ENCODE measurements at regions not wholly inside any gene's neighbourhood (a gene's known extent, or its start where the extent isn't known, plus 50 kb on each side); places are given as distances from the start of the nearest gene placed in this dataset.

DNA sequence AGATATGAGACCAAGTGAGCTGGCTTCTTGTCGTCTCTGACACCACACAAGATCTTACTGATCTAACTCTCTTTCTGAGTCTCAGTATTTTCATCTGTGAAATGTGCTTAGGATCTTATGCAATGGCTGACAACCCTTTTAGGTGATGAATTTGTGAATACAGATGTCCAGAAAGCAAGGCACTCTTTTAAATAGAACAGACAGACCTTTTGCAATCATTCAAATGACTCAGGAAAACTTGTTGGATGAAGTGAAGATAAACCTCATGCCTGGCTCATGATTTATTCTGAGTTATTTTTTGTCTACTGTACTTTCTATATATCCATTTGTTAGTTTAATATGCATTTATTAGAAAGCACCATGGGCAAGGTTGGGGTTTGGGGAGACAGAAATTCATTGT is 411.3 kb downstream of the PTPRU start:
- TF ChIP-seq, protein P1, sequence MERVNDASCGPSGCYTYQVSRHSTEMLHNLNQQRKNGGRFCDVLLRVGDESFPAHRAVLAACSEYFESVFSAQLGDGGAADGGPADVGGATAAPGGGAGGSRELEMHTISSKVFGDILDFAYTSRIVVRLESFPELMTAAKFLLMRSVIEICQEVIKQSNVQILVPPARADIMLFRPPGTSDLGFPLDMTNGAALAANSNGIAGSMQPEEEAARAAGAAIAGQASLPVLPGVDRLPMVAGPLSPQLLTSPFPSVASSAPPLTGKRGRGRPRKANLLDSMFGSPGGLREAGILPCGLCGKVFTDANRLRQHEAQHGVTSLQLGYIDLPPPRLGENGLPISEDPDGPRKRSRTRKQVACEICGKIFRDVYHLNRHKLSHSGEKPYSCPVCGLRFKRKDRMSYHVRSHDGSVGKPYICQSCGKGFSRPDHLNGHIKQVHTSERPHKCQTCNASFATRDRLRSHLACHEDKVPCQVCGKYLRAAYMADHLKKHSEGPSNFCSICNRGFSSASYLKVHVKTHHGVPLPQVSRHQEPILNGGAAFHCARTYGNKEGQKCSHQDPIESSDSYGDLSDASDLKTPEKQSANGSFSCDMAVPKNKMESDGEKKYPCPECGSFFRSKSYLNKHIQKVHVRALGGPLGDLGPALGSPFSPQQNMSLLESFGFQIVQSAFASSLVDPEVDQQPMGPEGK (CRISPR knock-in tag; IDR thresholded peaks at IDR 0.05; ENCODE audit: borderline replicate concordance): no peak
- TF ChIP-seq PPARA (CRISPR knock-in tag; IDR thresholded peaks at IDR 0.05; ENCODE audit: borderline replicate concordance) (no peak), TOX (CRISPR knock-in tag; IDR thresholded peaks at IDR 0.05; ENCODE audit: borderline replicate concordance) (no peak), ARNTL (CRISPR knock-in tag; IDR thresholded peaks at IDR 0.05; ENCODE audit: borderline replicate concordance, low read depth) (no peak), ESRRG (CRISPR knock-in tag; IDR thresholded peaks at IDR 0.05) (no peak), RARB (CRISPR knock-in tag; IDR thresholded peaks at IDR 0.05) (no peak), ZFP30 (CRISPR knock-in tag; IDR thresholded peaks at IDR 0.05) (no peak), OSR1 (CRISPR knock-in tag; IDR thresholded peaks at IDR 0.05) (no peak), ZNF565 (CRISPR knock-in tag; conservative IDR thresholded peaks at IDR 0.05; ENCODE audit: low read depth) (no peak)
- TF ChIP-seq, protein P2, sequence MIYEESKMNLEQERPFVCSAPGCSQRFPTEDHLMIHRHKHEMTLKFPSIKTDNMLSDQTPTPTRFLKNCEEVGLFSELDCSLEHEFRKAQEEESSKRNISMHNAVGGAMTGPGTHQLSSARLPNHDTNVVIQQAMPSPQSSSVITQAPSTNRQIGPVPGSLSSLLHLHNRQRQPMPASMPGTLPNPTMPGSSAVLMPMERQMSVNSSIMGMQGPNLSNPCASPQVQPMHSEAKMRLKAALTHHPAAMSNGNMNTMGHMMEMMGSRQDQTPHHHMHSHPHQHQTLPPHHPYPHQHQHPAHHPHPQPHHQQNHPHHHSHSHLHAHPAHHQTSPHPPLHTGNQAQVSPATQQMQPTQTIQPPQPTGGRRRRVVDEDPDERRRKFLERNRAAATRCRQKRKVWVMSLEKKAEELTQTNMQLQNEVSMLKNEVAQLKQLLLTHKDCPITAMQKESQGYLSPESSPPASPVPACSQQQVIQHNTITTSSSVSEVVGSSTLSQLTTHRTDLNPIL (CRISPR knock-in tag; IDR thresholded peaks at IDR 0.05; ENCODE audit: low read depth): no peak
- TF ChIP-seq, protein P3, sequence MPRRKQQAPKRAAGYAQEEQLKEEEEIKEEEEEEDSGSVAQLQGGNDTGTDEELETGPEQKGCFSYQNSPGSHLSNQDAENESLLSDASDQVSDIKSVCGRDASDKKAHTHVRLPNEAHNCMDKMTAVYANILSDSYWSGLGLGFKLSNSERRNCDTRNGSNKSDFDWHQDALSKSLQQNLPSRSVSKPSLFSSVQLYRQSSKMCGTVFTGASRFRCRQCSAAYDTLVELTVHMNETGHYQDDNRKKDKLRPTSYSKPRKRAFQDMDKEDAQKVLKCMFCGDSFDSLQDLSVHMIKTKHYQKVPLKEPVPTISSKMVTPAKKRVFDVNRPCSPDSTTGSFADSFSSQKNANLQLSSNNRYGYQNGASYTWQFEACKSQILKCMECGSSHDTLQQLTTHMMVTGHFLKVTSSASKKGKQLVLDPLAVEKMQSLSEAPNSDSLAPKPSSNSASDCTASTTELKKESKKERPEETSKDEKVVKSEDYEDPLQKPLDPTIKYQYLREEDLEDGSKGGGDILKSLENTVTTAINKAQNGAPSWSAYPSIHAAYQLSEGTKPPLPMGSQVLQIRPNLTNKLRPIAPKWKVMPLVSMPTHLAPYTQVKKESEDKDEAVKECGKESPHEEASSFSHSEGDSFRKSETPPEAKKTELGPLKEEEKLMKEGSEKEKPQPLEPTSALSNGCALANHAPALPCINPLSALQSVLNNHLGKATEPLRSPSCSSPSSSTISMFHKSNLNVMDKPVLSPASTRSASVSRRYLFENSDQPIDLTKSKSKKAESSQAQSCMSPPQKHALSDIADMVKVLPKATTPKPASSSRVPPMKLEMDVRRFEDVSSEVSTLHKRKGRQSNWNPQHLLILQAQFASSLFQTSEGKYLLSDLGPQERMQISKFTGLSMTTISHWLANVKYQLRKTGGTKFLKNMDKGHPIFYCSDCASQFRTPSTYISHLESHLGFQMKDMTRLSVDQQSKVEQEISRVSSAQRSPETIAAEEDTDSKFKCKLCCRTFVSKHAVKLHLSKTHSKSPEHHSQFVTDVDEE (CRISPR knock-in tag; IDR thresholded peaks at IDR 0.05): no peak
